Stimulated activated CD4-positive, alpha-beta T cell treated with anti-CD3 and anti-CD28 coated beads, TNF-alpha, amount 100 ng/mL, for 48 hours (primary cell): ENCODE measurements at regions not wholly inside any gene's neighbourhood (a gene's known extent, or its start where the extent isn't known, plus 50 kb on each side); places are given as distances from the start of the nearest gene placed in this dataset.
"Not testable (repeated sequence)": the region's sequence is repeated elsewhere in the genome, so short reads cannot be mapped to it uniquely, and the experiment has no call there.

Experiments used
- DNase-seq, 3 donors: peaks; one replicate each; pipeline ENCODE4 v3.0.0-alpha.2; 2020; ENCODE audit warnings: low read depth in 3 of 3

DNA sequence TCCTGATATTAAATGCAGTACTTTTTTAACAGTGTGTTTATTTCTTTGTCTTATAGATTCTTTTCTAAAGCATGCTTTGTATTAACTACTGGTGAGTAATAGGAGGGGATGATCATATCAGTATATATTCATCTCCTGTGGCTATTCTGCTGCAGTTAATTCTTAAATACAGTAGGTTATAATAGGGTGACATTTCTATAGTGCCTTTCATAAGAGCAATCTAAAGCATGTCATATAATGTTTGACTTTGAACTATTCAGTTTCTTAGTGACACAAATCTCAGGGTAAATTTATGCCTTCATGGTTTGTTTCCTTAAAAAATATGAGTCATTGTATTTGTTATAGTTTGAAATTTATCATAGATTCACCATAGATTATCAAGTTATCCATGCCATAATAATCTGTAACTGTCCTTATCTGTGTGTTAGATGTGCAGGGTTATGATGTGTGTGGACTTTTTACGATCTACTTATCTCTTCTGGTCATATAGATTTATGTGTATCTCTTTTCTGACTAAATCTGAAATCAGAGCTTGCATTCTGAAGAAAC lies 1019.5 kb downstream of the NR2F1-AS1 start:
- no peak for DNase-seq

DNA sequence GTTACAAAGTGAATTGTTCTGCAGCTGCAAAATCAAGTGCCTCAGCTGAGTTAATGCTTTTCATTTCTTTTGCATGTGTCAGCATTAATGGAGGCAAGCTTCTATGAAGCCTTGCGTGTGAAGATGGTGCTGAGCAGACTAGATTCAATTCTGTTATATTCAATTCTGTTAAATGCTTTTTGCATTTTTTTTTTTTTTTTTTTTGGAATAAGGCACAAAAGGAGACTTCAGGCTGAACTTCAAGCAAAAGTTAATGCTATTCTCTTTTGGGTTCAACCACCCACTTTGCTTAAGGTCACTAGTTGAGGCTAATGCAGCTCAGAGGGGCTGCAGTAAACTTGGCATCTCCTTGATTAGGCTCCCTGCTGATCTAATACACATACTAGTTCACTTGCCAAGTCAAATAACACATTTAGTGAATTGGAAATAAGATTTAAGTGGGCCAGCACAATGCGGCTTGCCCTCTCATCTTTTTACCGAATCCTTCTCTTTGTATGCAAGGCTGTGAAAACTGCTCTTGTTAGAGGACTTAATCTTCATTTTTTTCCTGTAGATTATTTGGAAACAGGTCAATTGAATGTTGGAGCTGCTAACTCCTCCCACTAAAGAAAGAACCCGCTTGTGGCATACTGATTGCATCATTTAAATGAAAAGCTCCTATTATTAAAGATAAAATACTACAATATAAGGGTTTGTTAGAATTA lies 1020.2 kb downstream of the NR2F1-AS1 start:
- no peak for DNase-seq

DNA sequence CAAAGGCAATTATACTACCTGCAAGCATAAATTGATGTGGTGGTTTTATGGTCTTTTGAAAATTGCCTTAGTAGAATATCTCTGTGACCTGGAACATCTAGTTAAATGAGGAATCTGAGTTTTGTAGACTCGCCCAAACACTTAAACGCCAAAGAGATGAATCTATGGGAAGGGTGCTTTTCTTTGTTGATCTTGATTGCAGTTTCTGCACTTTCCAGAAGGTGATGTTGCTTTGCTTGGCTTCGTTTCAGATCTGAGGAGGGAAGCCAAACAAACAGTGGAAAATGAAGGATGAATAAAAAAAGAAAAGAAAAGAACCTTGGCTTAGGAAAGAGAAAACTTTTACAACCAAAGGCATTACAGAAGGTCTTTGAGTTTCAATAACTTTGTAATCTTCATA lies 1021.2 kb downstream of the NR2F1-AS1 start:
- DNase-seq, result no peak

DNA sequence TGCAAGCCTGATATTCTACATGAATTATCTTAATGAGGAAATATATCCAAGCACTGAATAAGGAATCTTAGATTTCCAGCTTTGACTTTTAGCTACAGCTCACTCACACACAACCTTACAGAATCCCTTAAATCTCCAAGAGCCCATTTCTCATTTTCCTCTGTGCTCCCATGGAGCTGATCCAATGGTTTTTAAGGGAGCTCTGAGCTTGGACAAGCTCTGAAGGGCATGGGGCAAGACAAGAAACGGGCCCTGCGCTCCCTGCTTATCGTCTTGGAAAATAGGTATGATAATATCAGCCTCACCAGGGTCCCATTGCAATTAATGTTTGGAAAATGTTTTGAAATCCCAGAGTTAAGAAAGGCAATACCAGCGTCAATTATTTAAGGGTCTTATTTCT lies 1021.7 kb downstream of the NR2F1-AS1 start:
- DNase-seq, result no peak

DNA sequence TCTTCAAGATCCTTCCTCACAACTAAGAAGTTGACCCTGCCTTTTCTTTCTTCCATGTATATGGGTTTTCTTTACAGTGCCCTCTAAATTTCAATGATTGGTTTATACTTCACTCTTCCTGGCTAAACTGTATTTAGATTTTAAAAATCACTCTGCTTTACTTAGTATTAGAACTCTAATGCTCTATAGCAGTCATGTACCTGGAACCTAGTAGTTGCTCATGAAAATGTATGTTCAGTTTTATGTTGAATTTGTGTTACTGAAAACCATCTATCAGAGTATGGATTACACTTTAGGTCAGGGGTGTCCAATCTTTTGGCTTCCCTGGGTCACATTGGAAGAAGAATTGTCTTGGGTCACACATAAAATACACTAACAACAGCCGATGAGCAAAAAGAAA lies 1024.3 kb downstream of the NR2F1-AS1 start:
- no peak for DNase-seq

DNA sequence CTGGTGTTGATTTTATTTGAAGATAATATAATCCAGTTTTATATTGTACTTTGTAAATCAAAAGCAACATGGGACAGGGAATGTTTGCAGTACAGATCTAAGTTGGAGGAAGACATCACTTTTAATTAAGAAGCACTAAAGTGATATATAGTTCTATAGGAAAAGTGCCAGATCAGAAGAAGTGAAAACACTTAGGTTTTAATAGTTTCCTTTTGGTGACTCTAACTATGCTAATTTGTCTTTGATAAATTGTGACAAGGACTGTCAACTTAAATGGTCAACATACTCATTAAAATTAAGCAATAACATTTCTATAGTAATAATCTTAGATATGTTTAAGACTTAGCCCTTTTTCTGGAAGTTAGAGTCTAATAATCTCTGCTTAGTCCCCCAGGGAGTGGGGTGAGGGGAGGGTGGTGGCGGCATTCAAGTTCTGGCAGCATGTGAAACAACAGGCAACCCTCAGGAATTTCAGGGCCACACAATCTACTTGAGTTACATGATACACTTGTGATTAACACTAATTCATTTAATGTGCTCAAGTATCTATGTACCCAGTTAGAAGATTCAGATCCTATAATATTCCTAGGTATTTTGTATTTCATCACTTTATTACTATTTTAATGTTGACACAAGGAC lies 1026.5 kb downstream of the NR2F1-AS1 start:
- no peak for DNase-seq

DNA sequence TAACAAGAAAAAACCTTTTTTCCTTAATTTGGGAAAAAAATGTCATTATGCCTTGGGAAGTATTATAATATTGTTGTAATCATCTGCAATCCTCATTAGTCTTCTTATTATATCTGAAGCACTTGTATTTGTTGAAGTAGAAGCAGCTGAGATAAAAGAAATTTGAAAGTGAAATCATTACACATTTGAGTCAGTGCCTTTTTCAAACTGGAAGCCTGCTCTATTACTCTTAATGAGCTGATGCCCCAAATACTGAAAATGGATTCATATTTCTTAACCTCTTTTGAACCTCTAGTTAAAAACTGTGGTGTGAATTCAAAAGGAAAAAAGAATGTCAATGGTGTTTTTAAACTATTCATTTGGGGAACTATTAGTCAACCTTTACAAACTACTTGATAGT lies 1027.7 kb downstream of the NR2F1-AS1 start:
- DNase-seq, result no peak

DNA sequence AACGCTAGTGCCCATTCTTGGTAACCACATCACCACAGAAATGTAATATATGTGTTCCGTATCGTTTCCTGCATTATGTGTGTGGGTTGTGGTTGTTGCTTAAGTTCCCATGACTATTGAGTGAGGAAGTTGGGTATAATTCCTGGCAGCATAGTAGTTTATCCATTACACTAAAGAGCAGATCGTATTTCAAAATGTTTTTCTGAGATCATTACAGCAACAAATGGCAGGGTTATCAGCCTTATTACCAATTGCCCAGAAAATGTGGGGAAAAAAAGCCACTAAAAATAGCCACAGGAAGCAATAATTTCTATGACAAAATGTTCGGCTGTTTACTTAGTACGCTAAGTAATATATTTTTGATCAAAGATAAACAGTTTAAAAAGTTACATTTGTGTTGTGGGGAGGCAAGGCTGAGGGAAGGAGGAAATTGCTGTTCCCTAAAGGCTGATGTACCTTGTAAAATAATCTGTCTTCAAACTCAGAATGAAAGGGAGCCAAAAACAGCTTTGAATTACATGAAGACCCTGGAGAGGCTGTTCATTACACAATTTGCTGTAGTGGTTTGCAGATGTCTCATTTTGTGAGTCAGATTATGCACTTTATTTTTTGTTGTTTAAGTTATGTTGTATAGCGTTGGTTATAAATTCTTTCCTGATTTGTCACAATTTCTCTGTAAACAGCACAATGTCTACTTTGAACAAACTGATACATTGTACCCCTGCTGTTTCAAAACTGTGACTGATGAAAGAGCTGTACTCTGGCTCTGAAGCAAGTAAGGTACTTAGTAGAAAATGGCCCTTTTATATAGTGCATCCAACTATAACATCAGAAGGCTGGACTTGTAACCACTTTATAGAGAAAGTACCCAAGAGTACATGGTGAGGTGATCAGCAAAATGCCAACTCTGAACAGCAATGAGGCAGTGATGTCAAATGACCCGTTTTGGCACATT lies 1028.5 kb downstream of the NR2F1-AS1 start:
- DNase-seq, result no peak

DNA sequence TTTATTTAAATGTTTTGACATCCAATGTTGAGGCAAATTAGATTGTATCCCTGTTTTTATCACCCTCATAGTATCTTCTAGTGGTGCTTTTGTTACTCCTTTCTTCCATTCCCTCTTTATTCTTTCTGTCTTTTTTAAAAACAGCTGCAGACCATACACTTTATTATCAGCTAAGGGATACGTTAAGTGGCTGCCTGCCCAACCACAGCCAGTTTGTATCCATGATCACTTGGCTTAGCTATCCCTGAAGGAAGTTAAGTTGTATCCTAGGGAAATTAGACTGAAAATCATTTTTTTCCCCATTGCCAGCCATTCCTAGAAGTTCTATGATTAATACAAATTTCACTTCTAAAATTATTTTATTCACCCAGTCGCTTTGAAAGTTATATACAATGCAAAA lies 1032.7 kb downstream of the NR2F1-AS1 start:
- no peak for DNase-seq

DNA sequence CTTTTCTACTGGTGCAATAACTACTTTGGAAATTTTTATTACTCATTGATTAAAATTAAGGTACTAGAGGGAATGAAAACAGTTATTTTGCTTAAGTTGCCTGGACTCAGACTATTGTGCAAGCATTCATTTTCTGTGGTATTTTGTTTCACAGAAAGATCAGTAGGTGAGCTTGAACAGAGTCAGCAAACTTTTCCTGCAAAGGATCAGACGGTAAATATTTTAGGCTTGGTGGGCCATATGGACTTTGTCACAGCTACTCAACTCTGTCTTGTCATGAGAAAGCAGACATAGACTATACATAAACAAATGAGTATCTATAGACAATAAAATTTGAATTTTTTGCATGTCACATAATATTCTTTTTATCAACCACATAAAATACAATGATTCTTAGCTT lies 1036.4 kb downstream of the NR2F1-AS1 start:
- no peak for DNase-seq

DNA sequence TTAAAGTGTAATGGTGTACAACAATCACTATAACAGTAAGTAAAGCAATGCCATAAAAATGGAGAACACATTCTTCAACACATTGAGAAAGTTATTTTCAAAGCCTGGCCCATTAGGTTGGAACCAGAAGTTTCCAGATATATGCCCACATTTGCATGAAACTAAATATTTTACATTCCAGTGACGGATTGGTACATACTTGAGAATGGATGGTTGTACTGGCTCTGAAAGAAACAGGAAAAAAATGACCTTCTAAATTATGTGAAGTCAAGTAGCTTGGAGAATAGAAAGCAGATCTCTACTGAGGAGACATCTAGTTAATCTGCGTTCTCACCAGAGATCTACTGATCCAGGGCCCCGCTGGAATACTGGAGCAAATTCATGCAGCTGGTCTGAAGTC lies 1037.0 kb downstream of the NR2F1-AS1 start:
- DNase-seq, result no peak

DNA sequence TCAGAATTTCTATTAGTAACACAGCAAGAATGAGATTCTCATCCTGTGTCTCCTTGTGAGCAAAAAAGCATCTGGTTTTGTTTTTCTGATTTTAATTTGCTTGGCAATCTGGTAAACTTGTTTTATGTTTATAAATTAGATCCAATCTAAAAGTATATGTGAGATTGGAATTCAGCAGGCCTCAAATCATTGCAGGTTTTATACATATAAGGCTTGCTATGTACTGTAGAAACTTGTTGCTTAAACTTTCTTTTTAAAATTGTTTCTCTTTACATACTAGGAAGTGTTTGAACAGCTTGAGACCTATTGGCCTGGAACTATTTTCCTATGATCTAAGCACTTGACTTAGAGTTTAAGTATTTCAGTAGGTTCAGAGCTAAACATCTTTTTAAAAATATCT lies 1037.8 kb downstream of the NR2F1-AS1 start:
- DNase-seq, result no peak

DNA sequence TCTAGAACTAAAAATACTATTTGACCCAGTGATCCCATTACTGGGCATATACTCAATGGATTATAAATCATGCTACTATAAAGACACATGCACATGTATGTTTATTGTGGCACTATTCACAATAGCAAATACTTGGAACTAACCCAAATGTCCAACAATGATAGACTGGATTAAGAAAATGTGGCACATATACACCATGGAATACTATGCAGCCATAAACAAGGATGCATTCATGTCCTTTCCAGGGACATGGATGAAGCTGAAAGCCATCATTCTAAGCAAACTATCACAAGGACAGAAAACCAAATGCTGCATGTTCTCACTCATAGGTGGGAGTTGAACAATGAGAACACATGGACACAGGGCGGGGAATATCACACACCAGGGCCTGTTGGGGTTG lies 1039.0 kb downstream of the NR2F1-AS1 start:
- not testable (repeated sequence) for DNase-seq

DNA sequence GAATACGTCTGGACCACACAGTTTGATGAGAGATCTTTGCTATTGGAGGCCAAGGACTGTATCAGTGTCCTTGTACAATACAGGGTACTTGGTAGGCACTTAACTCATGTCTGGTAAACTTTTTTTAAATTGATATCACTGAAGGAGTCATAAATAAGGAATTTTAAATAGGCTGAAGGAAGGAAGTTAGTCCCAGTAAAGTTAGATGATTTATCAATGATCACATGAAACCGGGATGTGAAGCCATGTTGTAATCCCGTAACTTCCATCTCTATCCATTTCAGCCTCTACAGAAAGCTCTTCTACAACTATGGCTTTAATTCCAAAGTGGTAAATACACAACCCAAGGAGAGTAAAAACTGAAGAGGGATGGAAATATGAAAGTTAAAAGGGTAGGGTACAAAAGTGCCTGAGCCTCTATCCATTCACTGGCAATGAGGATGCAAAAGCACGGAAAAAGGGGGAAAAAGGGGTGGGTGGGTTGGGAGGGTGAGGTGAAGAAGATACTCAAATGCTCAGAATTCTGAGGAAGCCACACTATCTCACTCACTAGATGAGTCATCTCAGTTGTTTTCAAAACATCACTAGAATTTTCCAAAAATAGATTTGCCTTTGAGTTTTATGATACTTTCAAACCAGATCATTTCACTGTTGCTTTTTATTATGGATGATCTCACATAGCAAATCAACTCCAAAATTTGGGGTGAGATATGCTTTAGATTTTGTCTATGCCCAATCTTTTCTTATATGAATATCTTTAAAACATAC lies 1053.5 kb downstream of the NR2F1-AS1 start:
- no peak for DNase-seq

DNA sequence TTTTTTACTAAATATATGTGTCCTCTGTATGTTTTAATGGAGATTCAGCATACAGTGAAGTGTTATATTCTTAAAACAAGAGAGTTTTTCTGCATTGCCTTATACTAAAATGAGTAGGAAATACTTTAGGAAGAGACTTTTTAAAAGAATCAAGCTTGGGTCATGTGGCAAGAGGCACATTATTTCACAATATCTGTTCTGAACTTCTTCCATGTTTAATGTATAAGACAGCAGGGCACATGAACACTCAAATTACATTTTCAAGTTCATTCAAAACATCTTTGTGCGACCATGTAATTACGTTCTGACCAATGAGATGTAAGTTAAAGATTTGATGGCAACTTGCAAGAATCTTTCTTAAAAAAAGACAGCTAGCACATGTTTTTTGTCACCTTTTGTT lies 1055.9 kb downstream of the NR2F1-AS1 start:
- no peak for DNase-seq

DNA sequence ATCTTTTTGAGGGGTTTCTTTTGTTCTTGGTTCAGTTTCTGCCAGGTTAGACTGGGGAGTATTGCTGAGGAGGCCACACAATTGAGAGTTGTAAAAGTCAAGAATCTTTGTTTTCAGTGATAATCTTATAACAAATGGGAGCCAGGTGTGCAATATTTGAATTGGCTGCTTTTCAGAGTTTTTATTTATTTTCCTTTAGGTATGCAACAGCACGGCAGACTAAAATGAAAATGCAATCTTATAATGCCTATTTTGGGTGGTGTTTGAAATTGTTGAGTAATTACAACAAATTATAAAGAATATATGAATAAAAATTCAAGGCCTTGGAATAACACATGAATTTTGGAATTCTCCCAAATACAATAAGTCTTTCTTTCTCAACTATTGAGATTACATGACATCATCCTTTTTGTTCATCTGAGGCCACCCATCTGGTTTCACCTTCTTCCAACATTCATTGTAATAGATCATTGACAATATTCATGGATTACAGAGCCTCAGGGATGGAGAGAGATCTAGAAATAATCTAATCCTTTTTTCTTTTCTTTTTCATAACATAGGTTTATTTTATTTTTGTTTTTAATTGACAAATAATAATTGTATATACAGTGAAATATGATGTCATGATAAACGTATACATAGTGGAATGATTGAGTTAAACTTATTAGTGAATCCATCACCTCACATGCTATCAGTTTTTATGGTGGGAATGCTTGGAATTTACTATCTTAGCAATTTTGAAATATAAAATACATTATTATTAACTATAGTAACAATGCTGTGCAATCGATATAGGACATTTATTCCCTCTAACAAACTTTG lies 1061.0 kb downstream of the NR2F1-AS1 start:
- no peak for DNase-seq

DNA sequence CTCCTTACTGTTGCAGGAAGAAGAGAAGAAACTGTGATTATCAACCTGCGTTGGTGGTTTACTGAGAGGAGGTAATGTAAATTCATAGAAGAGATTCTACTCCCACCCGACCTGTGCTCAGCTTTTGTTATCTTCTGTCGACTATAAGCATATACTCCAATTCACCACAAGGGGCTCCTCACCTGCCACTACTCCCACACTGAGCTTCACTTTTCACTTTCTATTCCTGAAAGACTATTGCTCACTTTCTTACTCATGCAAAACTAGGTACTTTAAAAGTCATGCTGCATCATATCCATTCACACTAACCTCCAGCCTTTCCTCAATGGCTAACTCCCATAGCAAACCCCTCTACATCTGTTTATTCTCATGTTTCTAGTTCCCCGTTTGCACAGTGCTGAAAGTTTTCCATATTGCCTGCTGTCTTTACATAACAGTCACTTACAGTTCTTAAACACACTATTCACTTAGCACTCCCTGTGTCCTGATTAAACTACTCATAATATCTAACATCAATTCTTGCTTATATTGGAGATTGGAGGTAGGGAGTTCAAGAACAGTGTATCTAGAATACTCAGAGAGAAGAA lies 1062.6 kb downstream of the NR2F1-AS1 start:
- DNase-seq, result no peak

DNA sequence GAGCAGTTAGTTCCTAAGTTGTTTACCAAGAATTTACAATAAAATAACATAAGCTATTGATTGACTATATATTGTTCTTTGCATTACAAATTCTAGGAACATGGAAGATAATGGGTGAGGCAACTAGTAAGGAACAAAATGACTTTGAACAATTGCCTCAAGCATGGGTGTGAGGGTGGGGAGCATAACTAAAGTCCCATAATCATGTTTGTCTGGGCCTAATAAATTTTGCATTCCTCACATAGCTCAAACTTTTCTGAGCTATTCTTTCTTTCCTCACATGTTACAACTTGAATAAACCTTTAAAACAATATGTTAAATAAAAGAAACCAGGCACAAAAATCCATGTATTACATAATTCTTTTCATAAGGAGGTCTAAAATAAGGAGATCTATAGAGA lies 1066.1 kb downstream of the NR2F1-AS1 start:
- no peak for DNase-seq

DNA sequence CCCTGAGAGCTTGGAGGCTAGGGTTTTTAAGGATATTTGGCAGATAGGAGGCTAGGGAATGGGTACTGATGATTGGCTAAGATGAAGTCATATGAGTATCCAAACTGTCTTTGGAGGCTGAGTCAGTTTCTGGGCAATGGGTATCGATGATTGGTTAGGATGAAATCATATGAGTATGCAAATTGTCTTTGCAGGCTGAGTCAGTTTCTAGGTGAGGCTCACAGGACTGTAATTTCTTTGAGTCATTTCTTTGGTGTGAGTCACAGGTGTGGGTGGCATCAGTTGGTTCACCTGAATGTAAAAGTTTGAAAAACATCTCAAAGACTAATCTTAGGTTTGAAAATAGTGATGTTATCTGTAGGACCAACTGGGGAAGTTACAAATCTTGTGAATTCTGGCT lies 1068.0 kb downstream of the NR2F1-AS1 start:
- DNase-seq, result no peak

DNA sequence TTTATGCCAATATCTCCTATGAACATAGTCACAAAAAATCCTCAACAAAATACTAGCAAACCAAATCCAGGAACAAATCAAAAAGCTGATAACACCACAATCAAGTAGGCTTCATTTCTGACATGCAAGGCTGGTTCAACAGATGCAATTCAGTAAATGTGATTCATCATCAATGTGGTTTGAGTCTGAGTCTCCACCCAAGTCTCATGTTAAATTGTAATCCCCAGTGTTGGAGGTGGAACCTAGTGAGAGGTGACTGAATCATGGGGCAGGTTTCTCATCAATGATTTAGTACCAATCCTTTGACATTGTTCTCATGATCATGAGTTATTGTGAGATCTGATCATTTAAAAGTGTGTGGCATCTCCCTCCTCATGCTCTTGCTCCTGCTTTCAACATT lies 1072.7 kb downstream of the NR2F1-AS1 start:
- no peak for DNase-seq
